ENCODE measurements at regions not wholly inside any gene's neighbourhood (a gene's known extent, or its start where the extent isn't known, plus 50 kb on each side); places are given as distances from the start of the nearest gene placed in this dataset.

DNA sequence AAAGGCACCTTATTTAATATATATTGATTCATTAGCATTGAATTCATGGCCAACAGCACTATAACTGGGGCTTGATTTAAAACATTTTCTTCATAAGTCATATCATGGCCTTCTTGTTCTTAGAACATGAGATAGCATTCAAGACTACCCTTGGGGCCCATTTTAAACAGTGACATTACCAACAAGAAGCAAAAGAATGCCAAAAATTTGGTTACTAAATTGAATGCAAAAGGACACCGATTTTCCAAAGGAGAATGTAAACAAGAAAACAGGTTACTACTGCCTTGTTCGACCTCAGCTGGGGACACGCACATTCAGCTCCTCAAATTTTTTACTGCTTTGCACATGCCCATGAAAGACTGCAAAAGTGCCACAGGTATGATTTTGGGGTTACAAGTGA is 219.4 kb upstream of the TLE4 start:
- TF ChIP-seq, protein P1, sequence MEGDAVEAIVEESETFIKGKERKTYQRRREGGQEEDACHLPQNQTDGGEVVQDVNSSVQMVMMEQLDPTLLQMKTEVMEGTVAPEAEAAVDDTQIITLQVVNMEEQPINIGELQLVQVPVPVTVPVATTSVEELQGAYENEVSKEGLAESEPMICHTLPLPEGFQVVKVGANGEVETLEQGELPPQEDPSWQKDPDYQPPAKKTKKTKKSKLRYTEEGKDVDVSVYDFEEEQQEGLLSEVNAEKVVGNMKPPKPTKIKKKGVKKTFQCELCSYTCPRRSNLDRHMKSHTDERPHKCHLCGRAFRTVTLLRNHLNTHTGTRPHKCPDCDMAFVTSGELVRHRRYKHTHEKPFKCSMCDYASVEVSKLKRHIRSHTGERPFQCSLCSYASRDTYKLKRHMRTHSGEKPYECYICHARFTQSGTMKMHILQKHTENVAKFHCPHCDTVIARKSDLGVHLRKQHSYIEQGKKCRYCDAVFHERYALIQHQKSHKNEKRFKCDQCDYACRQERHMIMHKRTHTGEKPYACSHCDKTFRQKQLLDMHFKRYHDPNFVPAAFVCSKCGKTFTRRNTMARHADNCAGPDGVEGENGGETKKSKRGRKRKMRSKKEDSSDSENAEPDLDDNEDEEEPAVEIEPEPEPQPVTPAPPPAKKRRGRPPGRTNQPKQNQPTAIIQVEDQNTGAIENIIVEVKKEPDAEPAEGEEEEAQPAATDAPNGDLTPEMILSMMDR (conservative IDR thresholded peaks at IDR 0.05): no peak
- TF ChIP-seq ZFX (IDR thresholded peaks at IDR 0.05): no peak
